Stomach smooth muscle (tissue), 2 donors: ENCODE measurements at regions not wholly inside any gene's neighbourhood (a gene's known extent, or its start where the extent isn't known, plus 50 kb on each side); places are given as distances from the start of the nearest gene placed in this dataset.

Source experiments
- H3K27ac ChIP-seq: one replicate; pipeline ENCODE4 v1.7.0; 2013; ENCODE audit warnings: mild to moderate bottlenecking, low read length, inconsistent platforms
- H3K27me3 ChIP-seq, 2 donors: one replicate each; pipeline ENCODE4 v1.7.0; 2013; ENCODE audit warnings: low read length in 2 of 2; ENCODE audit not compliant: insufficient read depth in 2 of 2, control insufficient read depth in 1 of 2
- H3K36me3 ChIP-seq, 2 donors: one replicate each; pipeline ENCODE4 v1.7.0; 2013; ENCODE audit warnings: low read length in 2 of 2; ENCODE audit not compliant: control insufficient read depth in 2 of 2, insufficient read depth in 2 of 2
- H3K4me1 ChIP-seq: one replicate; pipeline ENCODE4 v1.7.0; 2013; ENCODE audit warnings: low read length; ENCODE audit not compliant: control insufficient read depth, insufficient read depth
- H3K4me3 ChIP-seq, 2 donors: one replicate each; pipeline ENCODE4 v1.7.0; 2013; ENCODE audit warnings: low read length in 2 of 2
- H3K9ac ChIP-seq, 2 donors: one replicate each; pipeline ENCODE4 v1.7.0; 2013; ENCODE audit warnings: low read length in 2 of 2, mild to moderate bottlenecking in 1 of 2
- H3K9me3 ChIP-seq, 2 donors: one replicate each; pipeline ENCODE4 v1.7.0; 2013; ENCODE audit warnings: low read length in 2 of 2; ENCODE audit not compliant: control insufficient read depth in 2 of 2
- donor health status: healthy.
- donor health status: Pancreatic carcinoma.

DNA sequence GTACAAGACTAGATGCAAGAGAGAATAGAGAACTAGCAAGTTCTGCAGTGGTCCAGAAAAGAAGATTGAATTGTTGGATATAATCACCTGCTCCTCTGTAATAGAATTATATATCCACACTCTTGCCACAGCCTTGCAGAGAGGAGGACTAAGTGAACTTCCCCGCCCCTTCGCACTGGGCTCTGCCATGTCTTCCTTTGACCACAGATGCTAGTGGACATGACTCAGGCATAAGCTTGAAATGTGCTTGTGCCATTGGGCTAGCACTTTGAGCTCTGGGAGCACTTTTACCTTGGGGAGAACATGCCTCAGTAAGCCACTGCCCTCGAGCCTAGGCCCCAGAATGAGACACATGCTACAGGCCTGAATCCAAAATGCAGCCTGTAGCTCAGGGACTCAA, 113.5 kb upstream of the RASA1 start:
- no peaks in the 10 kb centered on the region for H3K4me1 ChIP-seq
- H3K36me3 ChIP-seq = no peaks in the 10 kb centered on the region
- no peak overlapping the region for H3K9ac ChIP-seq
- H3K27ac ChIP-seq = no peak overlapping the region
- peaks cover 0 to 5% of the 10 kb centered on the region in 2 donors for H3K9me3 ChIP-seq
- H3K4me3 ChIP-seq = no peak overlapping the region
- H3K27me3 ChIP-seq = no peaks in the 10 kb centered on the region

DNA sequence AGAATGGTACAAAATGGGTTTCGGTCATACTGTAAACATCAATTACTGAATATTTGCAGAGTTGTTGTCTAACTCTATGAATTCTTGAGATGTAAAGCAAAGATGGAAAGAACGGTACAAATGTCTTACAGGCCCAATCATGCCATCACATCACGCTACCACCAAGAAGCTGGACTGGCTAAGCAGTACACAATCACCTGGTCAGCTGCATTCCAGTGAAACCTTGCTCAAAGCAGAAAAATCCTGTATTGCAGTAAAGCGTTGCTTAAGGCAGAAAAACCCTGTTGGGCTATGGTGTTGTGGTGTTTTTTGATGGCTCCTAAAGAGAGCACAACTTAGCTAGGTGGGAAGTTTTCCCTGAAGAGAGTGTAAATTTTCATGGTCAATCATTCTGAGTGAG, 112.6 kb upstream of the RASA1 start:
- no peaks in the 10 kb centered on the region for H3K36me3 ChIP-seq
- no peaks in the 10 kb centered on the region for H3K9me3 ChIP-seq
- no peak overlapping the region for H3K9ac ChIP-seq
- no peak overlapping the region for H3K27ac ChIP-seq
- H3K27me3 ChIP-seq = no peaks in the 10 kb centered on the region
- H3K4me1 ChIP-seq = no peaks in the 10 kb centered on the region
- H3K4me3 ChIP-seq = no peak overlapping the region

DNA sequence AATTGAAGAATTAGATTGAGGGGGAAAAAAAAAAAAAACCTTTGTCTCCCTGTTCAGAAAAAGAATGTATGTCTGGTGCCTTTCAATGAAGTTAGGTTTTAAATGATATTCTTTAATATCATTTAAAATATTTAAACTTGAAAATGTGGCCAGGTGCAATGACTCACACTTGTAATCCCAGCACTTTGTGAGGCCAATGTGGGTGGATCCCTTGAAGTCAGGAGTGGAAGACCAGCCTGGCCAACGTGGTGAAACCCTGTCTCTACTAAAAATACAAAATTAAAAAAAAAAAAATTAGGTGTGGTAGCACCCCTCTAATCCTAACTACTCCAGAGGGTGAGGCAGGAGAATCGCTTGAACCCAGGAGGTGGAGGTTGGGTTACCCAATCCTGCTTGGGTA, 111.1 kb upstream of the RASA1 start:
- no peaks in the 10 kb centered on the region for H3K9me3 ChIP-seq
- H3K4me3 ChIP-seq = no peak overlapping the region
- H3K36me3 ChIP-seq = no peaks in the 10 kb centered on the region
- H3K27ac ChIP-seq = no peak overlapping the region
- no peak overlapping the region for H3K9ac ChIP-seq
- no peaks in the 10 kb centered on the region for H3K4me1 ChIP-seq
- H3K27me3 ChIP-seq = no peaks in the 10 kb centered on the region

DNA sequence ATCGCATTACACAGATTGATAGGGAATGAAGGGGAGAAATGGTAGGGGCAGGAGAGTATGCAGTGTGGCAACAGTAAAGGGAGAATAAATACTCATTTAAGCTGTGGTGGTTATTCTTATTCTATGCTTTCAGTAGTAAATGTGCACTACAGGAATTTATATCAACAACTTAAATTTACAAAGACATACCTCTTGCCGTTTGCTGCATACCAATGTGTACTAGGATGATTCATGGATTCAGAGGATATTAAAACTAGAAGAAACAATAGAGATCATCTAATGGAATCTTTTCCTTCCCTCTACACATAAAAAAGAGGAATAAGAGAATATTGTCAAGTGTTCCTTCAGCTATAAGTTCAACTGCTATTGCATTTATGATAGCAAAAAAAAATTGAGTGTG, 103.3 kb upstream of the RASA1 start:
- Histone ChIP-seq H3K9ac (no peak overlapping the region), H3K4me1 (no peaks in the 10 kb centered on the region), H3K27ac (no peak overlapping the region), H3K27me3 (no peaks in the 10 kb centered on the region), H3K4me3 (no peak overlapping the region), H3K9me3 (no peaks in the 10 kb centered on the region), H3K36me3 (no peaks in the 10 kb centered on the region)

DNA sequence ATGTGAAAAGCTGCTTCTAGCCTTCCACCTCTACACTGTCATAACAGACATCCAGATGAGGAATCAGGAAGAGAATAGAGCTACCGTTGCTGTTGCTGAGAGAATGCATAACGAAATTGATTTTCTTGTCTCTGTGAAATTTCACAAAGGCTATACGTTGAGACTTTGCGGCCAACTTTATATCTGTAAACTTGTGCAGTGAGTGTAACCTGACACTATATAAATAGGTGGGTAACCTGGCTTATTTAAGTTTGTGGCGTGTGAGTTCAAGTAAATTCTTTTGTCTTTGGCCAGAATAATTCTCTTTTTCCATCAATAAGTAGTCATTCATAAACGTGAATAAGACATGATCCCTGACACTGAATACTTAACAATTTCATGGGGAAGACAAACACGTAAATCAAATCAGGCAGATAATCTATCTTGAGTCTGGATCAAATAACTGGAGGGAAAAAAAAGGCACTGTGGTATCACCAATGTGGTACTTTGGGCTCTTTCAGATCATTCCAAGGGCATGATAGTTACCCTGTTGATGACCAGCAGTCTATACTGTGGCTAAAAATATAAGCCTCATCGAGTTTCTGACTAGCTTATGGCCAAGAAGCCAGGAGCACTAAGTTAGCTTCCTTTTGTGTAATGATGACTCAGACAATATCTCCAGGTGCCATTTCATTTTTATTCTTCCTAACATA, 98.2 kb upstream of the RASA1 start:
- Histone ChIP-seq H3K9me3 (no peaks in the 10 kb centered on the region), H3K27ac (no peak overlapping the region), H3K36me3 (no peaks in the 10 kb centered on the region), H3K9ac (no peak overlapping the region), H3K4me1 (no peaks in the 10 kb centered on the region), H3K4me3 (no peak overlapping the region), H3K27me3 (no peaks in the 10 kb centered on the region)

DNA sequence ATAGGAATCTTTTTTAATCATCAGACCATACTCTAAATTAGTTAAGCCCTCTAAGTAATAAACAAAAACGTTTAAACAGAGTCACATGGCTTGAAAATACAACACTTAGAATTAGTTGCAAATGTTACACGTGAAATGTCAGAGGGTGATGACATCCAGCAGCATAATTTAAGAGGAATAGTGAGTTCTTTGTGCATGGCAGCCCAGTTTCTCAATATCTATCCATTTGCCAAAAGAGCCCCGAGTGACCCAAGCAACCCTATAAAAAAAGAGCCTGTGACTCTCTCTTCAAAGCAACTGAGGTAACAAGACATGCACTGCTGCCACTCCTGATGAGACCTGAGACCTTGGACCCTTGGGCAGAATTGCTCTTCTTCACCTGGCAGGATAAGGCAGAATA, 96.9 kb upstream of the RASA1 start:
- H3K9ac ChIP-seq = no peak overlapping the region
- no peaks in the 10 kb centered on the region for H3K9me3 ChIP-seq
- H3K36me3 ChIP-seq = no peaks in the 10 kb centered on the region
- H3K27ac ChIP-seq = no peak overlapping the region
- H3K4me3 ChIP-seq = no peak overlapping the region
- H3K27me3 ChIP-seq = no peaks in the 10 kb centered on the region
- H3K4me1 ChIP-seq = no peaks in the 10 kb centered on the region

DNA sequence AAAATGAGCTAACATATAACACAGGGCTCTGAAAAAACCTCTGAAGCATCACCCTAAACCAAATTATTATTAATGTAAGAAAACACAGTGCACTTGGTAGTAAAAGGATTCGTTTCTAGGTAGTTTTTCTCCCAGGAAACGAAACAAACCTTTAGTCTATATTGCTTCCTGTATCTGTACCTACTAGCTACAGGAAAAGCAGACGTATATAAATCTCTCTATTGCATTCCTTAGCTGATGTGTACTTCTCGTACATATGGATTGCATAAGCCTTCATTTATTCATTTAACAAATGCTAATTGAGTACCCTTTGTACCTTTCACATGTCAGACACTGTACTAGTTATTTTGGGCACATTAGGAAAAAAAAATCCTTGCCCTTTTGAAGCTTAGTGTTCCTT, 85.0 kb upstream of the RASA1 start:
- no peaks in the 10 kb centered on the region for H3K4me1 ChIP-seq
- no peak overlapping the region for H3K27ac ChIP-seq
- no peak overlapping the region for H3K4me3 ChIP-seq
- no peaks in the 10 kb centered on the region for H3K27me3 ChIP-seq
- H3K36me3 ChIP-seq = no peaks in the 10 kb centered on the region
- no peak overlapping the region for H3K9ac ChIP-seq
- no peaks in the 10 kb centered on the region for H3K9me3 ChIP-seq

DNA sequence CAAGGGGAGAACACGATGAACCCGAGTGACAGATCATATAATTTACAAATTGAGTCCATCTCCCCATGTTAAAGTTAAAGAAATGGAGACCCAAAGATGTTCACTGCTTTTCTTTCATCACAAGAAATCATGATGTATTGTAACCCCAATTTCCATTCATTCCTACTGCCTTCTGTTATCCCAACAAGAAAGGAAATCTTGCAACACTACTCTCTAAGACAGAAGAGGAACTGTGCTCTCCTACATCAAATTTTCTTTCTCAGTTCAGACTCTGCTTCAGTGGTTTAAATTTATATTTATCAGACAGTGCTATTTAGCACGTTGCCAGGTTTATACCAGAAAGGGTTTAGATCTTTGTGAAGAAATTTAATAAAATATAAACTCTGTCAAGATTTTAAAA, 83.8 kb upstream of the RASA1 start:
- Histone ChIP-seq H3K27ac (no peak overlapping the region), H3K9me3 (no peaks in the 10 kb centered on the region), H3K9ac (no peak overlapping the region), H3K36me3 (no peaks in the 10 kb centered on the region), H3K4me1 (no peaks in the 10 kb centered on the region), H3K27me3 (no peaks in the 10 kb centered on the region), H3K4me3 (no peak overlapping the region)

DNA sequence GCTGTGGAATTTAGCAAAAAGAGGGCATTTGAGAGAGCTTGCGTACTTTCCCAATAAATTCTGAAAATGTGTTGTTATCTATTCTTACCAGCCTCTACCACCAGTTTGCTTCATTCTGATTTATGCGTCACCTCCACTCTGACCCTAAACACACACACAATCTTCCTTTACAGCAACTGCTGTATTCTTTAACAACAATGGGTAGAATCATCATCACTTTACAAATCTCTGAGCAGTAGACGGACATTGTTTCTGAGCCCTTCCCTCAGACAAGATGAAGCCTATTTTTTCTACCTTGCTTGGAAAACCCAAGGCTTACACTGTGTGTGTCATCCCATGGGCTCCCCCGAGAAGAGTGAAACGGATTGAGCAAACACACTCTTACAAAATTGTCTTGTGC, 83.1 kb upstream of the RASA1 start:
- no peaks in the 10 kb centered on the region for H3K27me3 ChIP-seq
- no peaks in the 10 kb centered on the region for H3K4me1 ChIP-seq
- H3K9ac ChIP-seq = no peak overlapping the region
- H3K27ac ChIP-seq = no peak overlapping the region
- no peak overlapping the region for H3K4me3 ChIP-seq
- H3K9me3 ChIP-seq = no peaks in the 10 kb centered on the region
- no peaks in the 10 kb centered on the region for H3K36me3 ChIP-seq

DNA sequence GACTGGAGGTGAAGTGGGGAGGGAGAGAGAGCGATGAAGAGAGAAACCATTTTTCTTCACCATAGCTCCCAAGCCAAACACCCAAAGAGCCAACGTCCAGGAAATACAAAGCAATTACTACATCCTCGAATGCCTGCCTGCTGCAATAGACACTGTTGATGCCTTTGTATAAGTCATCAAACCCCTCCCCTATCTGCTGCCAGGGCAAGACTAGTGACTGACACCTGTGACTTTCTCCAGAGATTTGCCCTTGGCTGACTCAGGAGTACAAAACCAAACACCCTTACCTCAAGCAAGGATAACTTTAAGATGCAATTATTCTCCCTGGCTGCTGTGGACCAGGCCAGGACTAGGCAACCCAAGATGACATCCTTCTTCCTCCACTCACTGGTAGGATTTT, 81.8 kb upstream of the RASA1 start:
- Histone ChIP-seq H3K4me1 (no peaks in the 10 kb centered on the region), H3K9me3 (no peaks in the 10 kb centered on the region), H3K4me3 (no peak overlapping the region), H3K36me3 (no peaks in the 10 kb centered on the region), H3K27ac (no peak overlapping the region), H3K27me3 (no peaks in the 10 kb centered on the region), H3K9ac (no peak overlapping the region)

DNA sequence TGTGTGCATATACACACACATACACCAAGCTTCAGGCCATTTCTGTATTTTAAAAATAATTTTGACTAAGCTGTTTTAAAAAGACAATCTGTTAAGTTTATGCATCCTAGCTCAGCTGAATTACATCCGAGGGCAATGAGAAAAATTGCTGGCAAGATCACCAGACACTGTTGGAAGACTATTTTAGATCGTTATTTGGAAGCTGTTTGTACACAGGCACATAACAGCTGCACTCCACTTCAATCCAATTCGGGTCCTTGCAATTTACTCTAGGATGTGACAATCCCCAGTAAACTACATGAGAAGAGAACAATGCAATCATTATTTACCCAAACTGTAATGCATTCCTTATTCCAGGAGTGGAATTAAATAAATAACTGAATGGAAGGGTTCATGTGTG, 79.3 kb upstream of the RASA1 start:
- Histone ChIP-seq H3K4me3 (no peak overlapping the region), H3K9me3 (no peaks in the 10 kb centered on the region), H3K4me1 (no peaks in the 10 kb centered on the region), H3K27ac (no peak overlapping the region), H3K27me3 (no peaks in the 10 kb centered on the region), H3K9ac (no peak overlapping the region), H3K36me3 (no peaks in the 10 kb centered on the region)
